ENCODE measurements at regions not wholly inside any gene's neighbourhood (a gene's known extent, or its start where the extent isn't known, plus 50 kb on each side); places are given as distances from the start of the nearest gene placed in this dataset.

DNA sequence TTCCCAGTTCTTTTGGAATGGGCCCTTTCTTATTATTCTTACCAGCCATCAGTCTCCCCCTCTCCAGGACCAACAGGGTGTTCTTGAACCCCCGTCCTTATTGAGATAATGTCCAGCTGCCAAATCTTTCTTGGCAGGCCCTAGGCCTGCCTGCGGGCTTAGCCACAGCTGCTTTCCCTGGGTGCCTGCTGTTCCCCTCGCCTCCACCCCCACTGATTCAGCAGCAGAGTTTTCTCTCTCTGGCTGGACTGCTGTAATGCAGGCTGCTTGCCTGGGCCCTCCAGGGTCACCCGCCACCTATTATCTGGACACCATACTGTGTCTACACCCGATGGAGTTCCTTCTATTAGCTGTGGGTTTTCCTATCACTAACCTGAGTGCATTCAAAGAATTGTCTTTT lies 395.4 kb upstream of the ATP5MC3 start:
- no peak for ATAC-seq
- 27% methylated on average over 5 of the region's 5 CpGs for WGBS (ENCODE audit: missing lambda C conversion rate)
- POLR2A ChIA-PET, result no interaction called here

DNA sequence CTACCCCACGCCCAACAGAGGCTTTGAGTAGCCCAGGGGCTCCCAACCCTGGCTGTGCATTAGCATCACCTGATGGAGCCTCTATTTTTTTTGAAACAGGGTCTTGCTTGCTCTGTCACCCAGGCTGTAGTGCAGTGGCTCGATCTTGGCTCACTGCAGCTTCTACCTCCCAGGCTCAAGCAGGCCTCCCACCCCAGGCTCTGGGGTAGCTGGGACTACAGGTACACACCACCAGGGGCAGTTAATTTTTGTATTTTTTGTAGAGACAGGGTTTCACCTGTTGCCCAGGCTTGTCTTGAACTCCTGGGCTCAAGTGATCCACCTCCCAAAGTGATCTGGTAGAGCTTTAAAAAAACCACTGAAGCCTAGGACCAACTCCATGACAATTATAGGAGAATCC lies 394.8 kb upstream of the ATP5MC3 start:
- H3K4me2 ChIP-seq, result no peak overlapping the region
- H3K4me1 ChIP-seq, result no peaks in the 10 kb centered on the region
- H3K27ac ChIP-seq, result no peak overlapping the region
- CTCF ChIA-PET, result interaction anchor here (1.6 kb wide), 1 partner anchor 65 kb away, joined by 3 read pairs; no protein-coding TSS in a partner anchor
- TF ChIP-seq HDAC2 (IDR thresholded peaks at IDR 0.05) (no peak), SMC3 (IDR thresholded peaks at IDR 0.05) (no peak), FOSB (CRISPR knock-in tag; IDR thresholded peaks at IDR 0.05) (no peak)
- POLR2A ChIA-PET, result no interaction called here
- H3K9me3 ChIP-seq, result no peaks in the 10 kb centered on the region
- H3K4me3 ChIP-seq, result no peak overlapping the region
- no peak for DNase-seq (ENCODE audit: low read depth in 1 of 2, low spot score in 1 of 2)
- 0% methylated on average over 2 of the region's 2 CpGs for WGBS (ENCODE audit: missing lambda C conversion rate)
- no peak for FAIRE-seq
- no peak for ATAC-seq

More for the DNA sequence above, 395.4 kb upstream of the ATP5MC3 start:
- TF ChIP-seq MAFK (IDR thresholded peaks at IDR 0.05; ENCODE audit: partially characterized antibody) (no peak), RFX5 (IDR thresholded peaks at IDR 0.05) (no peak), TP53 (CRISPR knock-in tag; IDR thresholded peaks at IDR 0.05) (no peak), EHF (CRISPR knock-in tag; IDR thresholded peaks at IDR 0.05) (no peak), CBX2 (IDR thresholded peaks at IDR 0.05; ENCODE audit: borderline replicate concordance, low read depth) (no peak), RARB (CRISPR knock-in tag; IDR thresholded peaks at IDR 0.05) (no peak)
- TF ChIP-seq, protein P1, sequence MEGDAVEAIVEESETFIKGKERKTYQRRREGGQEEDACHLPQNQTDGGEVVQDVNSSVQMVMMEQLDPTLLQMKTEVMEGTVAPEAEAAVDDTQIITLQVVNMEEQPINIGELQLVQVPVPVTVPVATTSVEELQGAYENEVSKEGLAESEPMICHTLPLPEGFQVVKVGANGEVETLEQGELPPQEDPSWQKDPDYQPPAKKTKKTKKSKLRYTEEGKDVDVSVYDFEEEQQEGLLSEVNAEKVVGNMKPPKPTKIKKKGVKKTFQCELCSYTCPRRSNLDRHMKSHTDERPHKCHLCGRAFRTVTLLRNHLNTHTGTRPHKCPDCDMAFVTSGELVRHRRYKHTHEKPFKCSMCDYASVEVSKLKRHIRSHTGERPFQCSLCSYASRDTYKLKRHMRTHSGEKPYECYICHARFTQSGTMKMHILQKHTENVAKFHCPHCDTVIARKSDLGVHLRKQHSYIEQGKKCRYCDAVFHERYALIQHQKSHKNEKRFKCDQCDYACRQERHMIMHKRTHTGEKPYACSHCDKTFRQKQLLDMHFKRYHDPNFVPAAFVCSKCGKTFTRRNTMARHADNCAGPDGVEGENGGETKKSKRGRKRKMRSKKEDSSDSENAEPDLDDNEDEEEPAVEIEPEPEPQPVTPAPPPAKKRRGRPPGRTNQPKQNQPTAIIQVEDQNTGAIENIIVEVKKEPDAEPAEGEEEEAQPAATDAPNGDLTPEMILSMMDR (IDR thresholded peaks at IDR 0.05), result no peak
- TF ChIP-seq, protein P2, sequence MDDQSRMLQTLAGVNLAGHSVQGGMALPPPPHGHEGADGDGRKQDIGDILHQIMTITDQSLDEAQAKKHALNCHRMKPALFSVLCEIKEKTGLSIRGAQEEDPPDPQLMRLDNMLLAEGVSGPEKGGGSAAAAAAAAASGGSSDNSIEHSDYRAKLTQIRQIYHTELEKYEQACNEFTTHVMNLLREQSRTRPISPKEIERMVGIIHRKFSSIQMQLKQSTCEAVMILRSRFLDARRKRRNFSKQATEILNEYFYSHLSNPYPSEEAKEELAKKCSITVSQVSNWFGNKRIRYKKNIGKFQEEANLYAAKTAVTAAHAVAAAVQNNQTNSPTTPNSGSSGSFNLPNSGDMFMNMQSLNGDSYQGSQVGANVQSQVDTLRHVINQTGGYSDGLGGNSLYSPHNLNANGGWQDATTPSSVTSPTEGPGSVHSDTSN (IDR thresholded peaks at IDR 0.05), result no peak
- TF ChIP-seq, protein P3, sequence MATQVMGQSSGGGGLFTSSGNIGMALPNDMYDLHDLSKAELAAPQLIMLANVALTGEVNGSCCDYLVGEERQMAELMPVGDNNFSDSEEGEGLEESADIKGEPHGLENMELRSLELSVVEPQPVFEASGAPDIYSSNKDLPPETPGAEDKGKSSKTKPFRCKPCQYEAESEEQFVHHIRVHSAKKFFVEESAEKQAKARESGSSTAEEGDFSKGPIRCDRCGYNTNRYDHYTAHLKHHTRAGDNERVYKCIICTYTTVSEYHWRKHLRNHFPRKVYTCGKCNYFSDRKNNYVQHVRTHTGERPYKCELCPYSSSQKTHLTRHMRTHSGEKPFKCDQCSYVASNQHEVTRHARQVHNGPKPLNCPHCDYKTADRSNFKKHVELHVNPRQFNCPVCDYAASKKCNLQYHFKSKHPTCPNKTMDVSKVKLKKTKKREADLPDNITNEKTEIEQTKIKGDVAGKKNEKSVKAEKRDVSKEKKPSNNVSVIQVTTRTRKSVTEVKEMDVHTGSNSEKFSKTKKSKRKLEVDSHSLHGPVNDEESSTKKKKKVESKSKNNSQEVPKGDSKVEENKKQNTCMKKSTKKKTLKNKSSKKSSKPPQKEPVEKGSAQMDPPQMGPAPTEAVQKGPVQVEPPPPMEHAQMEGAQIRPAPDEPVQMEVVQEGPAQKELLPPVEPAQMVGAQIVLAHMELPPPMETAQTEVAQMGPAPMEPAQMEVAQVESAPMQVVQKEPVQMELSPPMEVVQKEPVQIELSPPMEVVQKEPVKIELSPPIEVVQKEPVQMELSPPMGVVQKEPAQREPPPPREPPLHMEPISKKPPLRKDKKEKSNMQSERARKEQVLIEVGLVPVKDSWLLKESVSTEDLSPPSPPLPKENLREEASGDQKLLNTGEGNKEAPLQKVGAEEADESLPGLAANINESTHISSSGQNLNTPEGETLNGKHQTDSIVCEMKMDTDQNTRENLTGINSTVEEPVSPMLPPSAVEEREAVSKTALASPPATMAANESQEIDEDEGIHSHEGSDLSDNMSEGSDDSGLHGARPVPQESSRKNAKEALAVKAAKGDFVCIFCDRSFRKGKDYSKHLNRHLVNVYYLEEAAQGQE (IDR thresholded peaks at IDR 0.05), result no peak
- Histone ChIP-seq H3K27ac (no peak overlapping the region), H3K4me2 (no peak overlapping the region), H3K9me3 (no peaks in the 10 kb centered on the region), H3K4me1 (no peaks in the 10 kb centered on the region), H3K4me3 (no peak overlapping the region)
- FAIRE-seq (no peak), DNase-seq (ENCODE audit: low read depth in 1 of 2, low spot score in 1 of 2) (no peak)
- CTCF ChIA-PET, result no interaction called here

DNA sequence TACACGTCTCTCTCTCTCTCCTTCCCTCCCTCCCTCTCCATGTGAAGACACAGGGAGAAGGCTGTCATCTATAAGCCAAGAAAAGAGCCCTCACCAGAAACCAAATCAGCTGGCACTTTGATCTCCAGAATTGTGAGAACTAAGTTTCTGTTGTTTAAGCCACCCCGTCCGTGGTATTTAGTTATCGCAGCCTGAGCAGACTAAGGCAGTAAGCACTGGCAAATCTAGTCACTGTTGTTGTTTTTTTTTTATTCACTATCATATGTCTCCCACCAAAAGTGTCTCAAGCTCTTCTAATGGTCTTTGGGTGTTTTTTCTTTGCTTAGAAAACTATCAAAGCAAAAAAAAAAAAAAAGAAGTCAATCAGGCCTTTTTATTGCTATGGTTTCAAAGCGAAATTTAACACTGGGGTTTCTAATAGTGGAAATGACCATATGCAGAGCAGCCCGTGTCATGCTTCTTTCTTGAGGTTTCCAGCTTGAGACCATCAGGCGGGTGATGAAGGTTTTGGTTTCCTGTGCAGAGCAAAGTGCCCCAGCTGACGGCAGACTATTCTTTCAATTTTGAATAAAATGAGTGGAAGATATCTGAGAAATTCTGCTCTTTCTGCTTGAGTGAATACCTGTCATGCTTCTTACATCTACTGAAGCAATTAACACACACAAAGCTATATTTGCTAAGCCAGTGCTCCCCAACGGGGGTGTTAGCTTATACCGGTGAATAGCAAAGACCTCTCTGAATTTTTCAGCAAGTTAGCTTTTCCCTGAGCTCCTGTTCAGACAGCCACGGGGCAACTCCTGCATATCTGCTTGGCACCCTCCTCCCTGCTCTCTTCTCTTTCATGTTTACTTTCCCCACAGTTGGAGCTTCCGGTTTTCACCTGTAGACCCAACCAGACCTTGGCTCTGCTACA lies 394.1 kb upstream of the ATP5MC3 start:
- Histone ChIP-seq H3K4me3 (no peak overlapping the region), H3K9me3 (no peaks in the 10 kb centered on the region), H3K4me1 (no peaks in the 10 kb centered on the region), H3K27ac (no peak overlapping the region), H3K4me2 (no peak overlapping the region)
- FAIRE-seq (no peak), DNase-seq (ENCODE audit: low read depth in 1 of 2, low spot score in 1 of 2) (no peak), ATAC-seq (no peak)
- TF ChIP-seq, protein P4, sequence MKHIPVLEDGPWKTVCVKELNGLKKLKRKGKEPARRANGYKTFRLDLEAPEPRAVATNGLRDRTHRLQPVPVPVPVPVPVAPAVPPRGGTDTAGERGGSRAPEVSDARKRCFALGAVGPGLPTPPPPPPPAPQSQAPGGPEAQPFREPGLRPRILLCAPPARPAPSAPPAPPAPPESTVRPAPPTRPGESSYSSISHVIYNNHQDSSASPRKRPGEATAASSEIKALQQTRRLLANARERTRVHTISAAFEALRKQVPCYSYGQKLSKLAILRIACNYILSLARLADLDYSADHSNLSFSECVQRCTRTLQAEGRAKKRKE (CRISPR knock-in tag; IDR thresholded peaks at IDR 0.05; ENCODE audit: low read depth), result no peak
- no peak for TF ChIP-seq BHLHE40 (IDR thresholded peaks at IDR 0.05; ENCODE audit: low read depth, low read length)
- TF ChIP-seq, protein P5, sequence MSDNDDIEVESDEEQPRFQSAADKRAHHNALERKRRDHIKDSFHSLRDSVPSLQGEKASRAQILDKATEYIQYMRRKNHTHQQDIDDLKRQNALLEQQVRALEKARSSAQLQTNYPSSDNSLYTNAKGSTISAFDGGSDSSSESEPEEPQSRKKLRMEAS (IDR thresholded peaks at IDR 0.05), result no peak
- POLR2A ChIA-PET, result no interaction called here
- CTCF ChIA-PET, result interaction anchor here (1.6 kb wide), 1 partner anchor 64 kb away, joined by 3 read pairs; no protein-coding TSS in a partner anchor
- 34% methylated on average over 12 of the region's 12 CpGs for WGBS (ENCODE audit: missing lambda C conversion rate)
